H1 (cell line): ENCODE measurements at regions not wholly inside any gene's neighbourhood (a gene's known extent, or its start where the extent isn't known, plus 50 kb on each side); places are given as distances from the start of the nearest gene placed in this dataset.

Source experiments
- JUND ChIP-seq: IDR thresholded peaks from 2 replicates; pipeline ENCODE4 v1.6.1; 2011; ENCODE audit warnings: mild to moderate bottlenecking, improper control_type of control experiment, low read length
- ZNF274 ChIP-seq: IDR thresholded peaks from 2 replicates; pipeline ENCODE4 v1.7.0; 2012; ENCODE audit warnings: low read length, borderline replicate concordance; ENCODE audit errors: extremely low read depth

DNA sequence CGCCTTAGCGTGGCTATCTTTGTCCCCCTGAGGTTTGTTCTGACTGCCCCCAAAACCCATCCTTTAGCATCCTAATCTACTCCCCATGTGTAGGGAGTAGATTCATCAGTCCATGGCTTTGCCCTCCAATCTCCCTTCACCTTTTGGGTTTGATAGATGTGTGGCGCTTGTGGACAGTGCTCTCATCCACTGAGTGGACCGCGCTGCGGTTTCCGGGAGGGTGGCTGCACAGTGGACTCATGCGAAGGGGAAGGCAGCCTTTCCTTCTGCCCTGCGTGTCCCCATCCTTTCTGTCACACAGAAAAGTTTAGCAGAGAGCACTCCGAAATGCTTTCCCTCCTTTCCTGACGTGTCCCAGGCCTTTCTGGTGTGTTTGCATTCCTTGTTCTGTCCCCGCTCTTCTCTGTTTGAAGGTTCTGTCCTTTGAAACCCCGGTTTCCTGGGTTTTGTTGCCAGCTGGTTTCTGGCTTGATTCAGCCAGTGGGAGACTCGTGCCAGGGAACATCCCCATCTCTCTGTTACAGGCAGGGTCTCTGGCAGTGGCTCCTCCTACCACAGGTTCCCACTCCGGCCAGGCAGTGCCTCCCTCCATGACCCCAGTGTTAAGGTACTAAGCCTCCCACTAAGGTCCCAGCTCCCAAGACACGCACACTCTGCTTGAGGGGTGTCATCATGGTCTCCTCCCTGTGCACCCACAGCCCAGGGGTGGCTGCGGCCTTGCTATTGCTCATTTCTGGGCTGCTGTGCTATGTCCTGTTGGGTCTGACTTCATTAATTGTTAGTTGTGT is 547.7 kb upstream of the DPP6 start (continued):
- TF ChIP-seq ZNF274 (no peak), JUND (no peak)
